Kidney (tissue), 13 donors: ENCODE measurements at regions not wholly inside any gene's neighbourhood (a gene's known extent, or its start where the extent isn't known, plus 50 kb on each side); places are given as distances from the start of the nearest gene placed in this dataset.
"Not testable (repeated sequence)": the region's sequence is repeated elsewhere in the genome, so short reads cannot be mapped to it uniquely, and the experiment has no call there.

Source experiments
- DNase-seq, 5 donors: peaks; one replicate each; pipeline ENCODE4 v3.0.0-alpha.2; 2013 to 2020
- FAIRE-seq: peaks from 2 replicates; lab custom pipeline; 2012; peaks lifted over from hg19 to GRCh38; lab: Jason Lieb, UNC
- H3K27ac ChIP-seq, 2 donors: one replicate each; pipeline ENCODE4 v1.7.0; 2013; ENCODE audit warnings: low read depth in 2 of 2, low read length in 2 of 2, inconsistent platforms in 1 of 2
- H3K27me3 ChIP-seq: one replicate; pipeline ENCODE4 v1.7.1; 2013; ENCODE audit warnings: low read length, inconsistent platforms; ENCODE audit not compliant: control insufficient read depth, insufficient read depth
- H3K36me3 ChIP-seq, 3 donors: one replicate each; pipeline versions ENCODE4 v1.7.0 to v1.7.1; 2013; ENCODE audit warnings: low read length in 3 of 3, control low read depth in 1 of 3, inconsistent platforms in 1 of 3; ENCODE audit not compliant: insufficient read depth in 3 of 3, control insufficient read depth in 2 of 3
- H3K4me1 ChIP-seq, 3 donors: one replicate each; pipeline versions ENCODE4 v1.7.0 to v1.7.1; 2013; ENCODE audit warnings: low read length in 3 of 3, inconsistent platforms in 1 of 3, low read depth in 1 of 3; ENCODE audit not compliant: control insufficient read depth in 2 of 3, insufficient read depth in 2 of 3
- H3K4me3 ChIP-seq, 3 donors: one replicate each; pipeline versions ENCODE4 v1.7.0 to v1.8.1; 2013; ENCODE audit warnings: low read length in 3 of 3, control low read depth in 1 of 3, inconsistent platforms in 1 of 3
- H3K9ac ChIP-seq, 3 donors: one replicate each; pipeline versions ENCODE4 v1.7.0 to v1.7.1; 2013; ENCODE audit warnings: low read length in 3 of 3, control low read depth in 1 of 3, inconsistent platforms in 1 of 3
- H3K9me3 ChIP-seq, 3 donors: one replicate each; pipeline versions ENCODE4 v1.7.0 to v1.7.1; 2013; ENCODE audit warnings: low read length in 3 of 3, control low read depth in 1 of 3, inconsistent platforms in 1 of 3; ENCODE audit not compliant: control insufficient read depth in 2 of 3, insufficient read depth in 1 of 3
- intact Hi-C: fragments of 100-400 bp; cut with DNase I; formaldehyde crosslinking; loops from one replicate; pipeline ENCODE4 v1.11.1; 2022
- TF ChIP-seq, protein P1 (sequence below): IDR thresholded peaks from 3 replicates; pipeline ENCODE4 v1.5.1; 2012; ENCODE audit warnings: mild to moderate bottlenecking, moderate library complexity, borderline replicate concordance; ENCODE audit not compliant: insufficient read depth; ENCODE audit errors: extremely low read depth
- donor health status: control.
- donor health status: control.
- donor health status: control.
- donor health status: control.
- donor health status: control.
- donor health status: DM: yes; HTN: yes; CAD: no.
- donor health status: Normal renal cell carcinoma (clear cell type).

DNA sequence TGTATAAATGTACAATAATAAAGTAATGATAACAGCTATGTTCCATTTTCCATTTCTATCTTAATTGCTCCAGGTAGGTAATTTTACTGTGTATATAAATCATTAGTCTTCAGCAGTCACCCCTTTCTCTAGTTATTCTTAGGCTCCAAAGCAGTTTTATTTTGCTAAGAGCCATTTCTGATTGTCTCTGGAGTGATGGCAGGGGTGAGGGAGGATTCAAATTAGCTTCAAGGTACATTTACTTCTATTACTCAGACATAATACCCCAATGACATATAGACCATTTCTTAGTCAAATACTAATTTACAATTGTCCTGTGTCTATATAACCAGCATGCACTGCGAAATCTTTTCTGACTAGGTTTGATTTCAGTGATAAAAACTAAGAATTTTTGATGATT is 663.4 kb upstream of the PRMT6 start:
- FAIRE-seq (no peak), DNase-seq (no peak)
- TF ChIP-seq, protein P1, sequence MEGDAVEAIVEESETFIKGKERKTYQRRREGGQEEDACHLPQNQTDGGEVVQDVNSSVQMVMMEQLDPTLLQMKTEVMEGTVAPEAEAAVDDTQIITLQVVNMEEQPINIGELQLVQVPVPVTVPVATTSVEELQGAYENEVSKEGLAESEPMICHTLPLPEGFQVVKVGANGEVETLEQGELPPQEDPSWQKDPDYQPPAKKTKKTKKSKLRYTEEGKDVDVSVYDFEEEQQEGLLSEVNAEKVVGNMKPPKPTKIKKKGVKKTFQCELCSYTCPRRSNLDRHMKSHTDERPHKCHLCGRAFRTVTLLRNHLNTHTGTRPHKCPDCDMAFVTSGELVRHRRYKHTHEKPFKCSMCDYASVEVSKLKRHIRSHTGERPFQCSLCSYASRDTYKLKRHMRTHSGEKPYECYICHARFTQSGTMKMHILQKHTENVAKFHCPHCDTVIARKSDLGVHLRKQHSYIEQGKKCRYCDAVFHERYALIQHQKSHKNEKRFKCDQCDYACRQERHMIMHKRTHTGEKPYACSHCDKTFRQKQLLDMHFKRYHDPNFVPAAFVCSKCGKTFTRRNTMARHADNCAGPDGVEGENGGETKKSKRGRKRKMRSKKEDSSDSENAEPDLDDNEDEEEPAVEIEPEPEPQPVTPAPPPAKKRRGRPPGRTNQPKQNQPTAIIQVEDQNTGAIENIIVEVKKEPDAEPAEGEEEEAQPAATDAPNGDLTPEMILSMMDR, result no peak
- no peak overlapping the region for H3K9ac ChIP-seq
- no peaks in the 10 kb centered on the region for H3K4me1 ChIP-seq
- H3K27ac ChIP-seq, result no peak overlapping the region
- no peak overlapping the region for H3K4me3 ChIP-seq
- intact Hi-C loops, result no loop called here
- no peaks in the 10 kb centered on the region for H3K27me3 ChIP-seq
- H3K36me3 ChIP-seq, result no peaks in the 10 kb centered on the region
- H3K9me3 ChIP-seq, result no peaks in the 10 kb centered on the region

DNA sequence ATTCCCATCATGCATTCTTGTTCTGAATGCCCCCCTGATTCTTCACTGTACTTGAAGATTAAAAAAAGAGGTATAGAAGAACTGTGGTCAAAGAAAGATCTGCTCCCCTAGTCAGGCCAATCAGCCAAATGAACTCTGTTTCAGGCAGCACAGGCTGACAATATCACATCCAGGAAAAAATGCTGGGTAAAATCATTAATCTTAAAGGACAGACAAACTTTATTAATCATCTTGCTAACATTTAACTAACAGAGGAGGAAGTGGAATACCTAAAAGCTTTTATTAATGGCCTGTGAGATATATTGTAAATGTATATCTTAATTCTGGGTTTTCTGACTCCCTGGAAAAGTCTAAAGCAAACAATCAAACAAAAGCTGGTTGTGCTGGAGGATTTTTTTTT is 660.5 kb upstream of the PRMT6 start:
- no peak for FAIRE-seq
- intact Hi-C loops, result no loop called here
- no peak overlapping the region for H3K27ac ChIP-seq

DNA sequence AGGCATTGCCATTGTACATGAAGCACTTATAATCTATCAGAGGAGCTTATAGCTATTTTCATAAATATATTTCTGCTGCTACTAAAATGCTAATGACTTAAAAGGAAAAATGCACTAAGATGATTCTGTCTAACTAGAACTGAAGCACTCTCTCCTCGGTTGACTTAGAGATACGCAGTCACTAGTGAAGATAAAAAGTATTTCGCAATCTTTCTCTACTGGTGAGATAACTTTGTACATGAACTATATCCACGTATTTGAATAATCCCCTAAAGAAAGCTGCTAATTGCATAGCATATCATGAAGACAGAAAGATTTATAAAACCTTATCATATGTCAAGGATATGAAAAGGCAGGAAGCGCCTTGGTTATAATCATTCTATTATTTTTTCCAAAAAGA is 658.1 kb upstream of the PRMT6 start:
- Histone ChIP-seq H3K9ac (no peak overlapping the region), H3K36me3 (no peaks in the 10 kb centered on the region), H3K4me3 (no peak overlapping the region), H3K27ac (no peak overlapping the region), H3K4me1 (no peaks in the 10 kb centered on the region), H3K27me3 (no peaks in the 10 kb centered on the region), H3K9me3 (no peaks in the 10 kb centered on the region)
- intact Hi-C loops, result no loop called here
- TF ChIP-seq, protein P1, result no peak
- FAIRE-seq (no peak), DNase-seq (no peak)

More for the DNA sequence above, 660.5 kb upstream of the PRMT6 start:
- no peak for DNase-seq
- no peaks in the 10 kb centered on the region for H3K27me3 ChIP-seq
- TF ChIP-seq, protein P1, result no peak
- H3K9me3 ChIP-seq, result no peaks in the 10 kb centered on the region
- H3K36me3 ChIP-seq, result no peaks in the 10 kb centered on the region
- H3K4me3 ChIP-seq, result no peak overlapping the region
- no peak overlapping the region for H3K9ac ChIP-seq
- H3K4me1 ChIP-seq, result no peaks in the 10 kb centered on the region

DNA sequence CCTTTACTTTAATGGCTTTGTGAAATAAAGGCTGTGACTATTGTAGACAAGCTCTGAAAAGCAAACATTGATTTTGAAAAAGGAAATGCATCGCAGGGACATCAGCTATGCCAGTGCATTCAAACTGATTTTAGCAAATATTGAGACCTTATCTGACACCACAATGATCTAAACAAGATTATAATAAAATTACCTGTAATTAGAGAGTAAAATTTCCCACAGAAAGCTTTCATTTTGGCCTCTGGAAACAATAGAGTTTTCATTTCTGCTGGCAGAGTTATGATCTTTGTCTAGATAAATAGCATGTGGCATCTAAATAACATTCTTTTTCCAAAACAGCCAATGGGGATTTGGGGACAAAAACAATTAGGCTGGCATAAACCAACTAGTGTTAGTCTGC is 650.4 kb upstream of the PRMT6 start:
- Histone ChIP-seq H3K27ac (no peak overlapping the region), H3K36me3 (no peaks in the 10 kb centered on the region), H3K9ac (no peak overlapping the region), H3K4me3 (no peak overlapping the region), H3K4me1 (no peaks in the 10 kb centered on the region), H3K9me3 (no peaks in the 10 kb centered on the region), H3K27me3 (no peaks in the 10 kb centered on the region)
- FAIRE-seq (no peak), DNase-seq (no peak)
- intact Hi-C loops, result no loop called here
- TF ChIP-seq, protein P1, result no peak

DNA sequence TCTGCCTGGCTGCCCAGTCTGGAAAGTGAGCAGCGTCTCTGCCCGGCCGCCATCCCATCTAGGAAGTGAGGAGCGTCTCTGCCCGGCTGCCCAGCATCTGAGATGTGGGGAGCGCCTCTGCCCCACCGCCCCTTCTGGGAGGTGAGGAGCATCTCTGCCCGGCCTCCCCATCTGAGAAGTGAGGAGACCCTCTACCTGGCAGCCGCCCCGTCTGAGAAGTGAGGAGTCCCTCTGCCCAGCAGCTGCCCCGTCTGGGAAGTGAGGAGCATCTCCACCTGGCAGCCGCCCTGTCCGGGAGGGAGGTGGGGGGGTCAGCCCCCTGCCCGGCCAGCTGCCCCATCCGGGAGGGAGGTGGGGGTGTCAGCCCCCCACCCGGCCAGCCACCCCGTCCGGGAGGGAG is 644.2 kb upstream of the PRMT6 start:
- H3K9me3 ChIP-seq, H3K9ac ChIP-seq, H3K27me3 ChIP-seq, H3K4me3 ChIP-seq, H3K4me1 ChIP-seq, H3K27ac ChIP-seq, intact Hi-C loops, H3K36me3 ChIP-seq, DNase-seq, FAIRE-seq: not testable (repeated sequence)
